HEK293 (cell line): ENCODE measurements at regions not wholly inside any gene's neighbourhood (a gene's known extent, or its start where the extent isn't known, plus 50 kb on each side); places are given as distances from the start of the nearest gene placed in this dataset.

ENCODE experiments used
- SETDB1 ChIP-seq: IDR thresholded peaks from one replicate; pipeline ENCODE4 v1.6.1; 2017; ENCODE audit warnings: mild to moderate bottlenecking, low read length, moderate library complexity, mixed read lengths; ENCODE audit not compliant: insufficient read length
- TCF7L2 ChIP-seq: IDR thresholded peaks from 2 replicates; pipeline ENCODE4 v1.6.1; 2011; ENCODE audit warnings: low read depth, mild to moderate bottlenecking, inconsistent platforms, low read length, moderate library complexity, borderline replicate concordance
- ZNF138 ChIP-seq: fragments of 450-650 bp; formaldehyde crosslinking; IDR thresholded peaks from 2 replicates; pipeline ENCODE4 v1.5.1; 2016; ENCODE audit warnings: missing biosample characterization, missing genetic modification characterization, borderline replicate concordance
- ZNF274 ChIP-seq, 2 experiments: fragments of 200-500 bp in 1 of 2; fragments of 450-650 bp in 1 of 2; sonication (Bioruptor generic) in 1 of 2; formaldehyde crosslinking in 1 of 2; IDR thresholded peaks; 2 replicates each; pipeline versions ENCODE4 v1.5.1 to v1.6.1; 2014 to 2016; ENCODE audit warnings: borderline replicate concordance in 1 of 2, inconsistent platforms in 1 of 2, low read length in 1 of 2, missing biosample characterization in 1 of 2, missing genetic modification characterization in 1 of 2
- ZNF350 ChIP-seq: fragments of 450-650 bp; formaldehyde crosslinking; IDR thresholded peaks from 2 replicates; pipeline ENCODE4 v1.5.0; 2017; ENCODE audit warnings: missing biosample characterization, mild to moderate bottlenecking, missing genetic modification characterization
- ZNF792 ChIP-seq: fragments of 450-650 bp; formaldehyde crosslinking; IDR thresholded peaks from 2 replicates; pipeline ENCODE4 v1.5.1; 2016; ENCODE audit warnings: missing biosample characterization, missing genetic modification characterization
- TF ChIP-seq, protein P1 (sequence below): fragments of 450-650 bp; formaldehyde crosslinking; IDR thresholded peaks from 2 replicates; pipeline ENCODE4 v1.5.1; 2016; ENCODE audit warnings: missing biosample characterization, missing genetic modification characterization

DNA sequence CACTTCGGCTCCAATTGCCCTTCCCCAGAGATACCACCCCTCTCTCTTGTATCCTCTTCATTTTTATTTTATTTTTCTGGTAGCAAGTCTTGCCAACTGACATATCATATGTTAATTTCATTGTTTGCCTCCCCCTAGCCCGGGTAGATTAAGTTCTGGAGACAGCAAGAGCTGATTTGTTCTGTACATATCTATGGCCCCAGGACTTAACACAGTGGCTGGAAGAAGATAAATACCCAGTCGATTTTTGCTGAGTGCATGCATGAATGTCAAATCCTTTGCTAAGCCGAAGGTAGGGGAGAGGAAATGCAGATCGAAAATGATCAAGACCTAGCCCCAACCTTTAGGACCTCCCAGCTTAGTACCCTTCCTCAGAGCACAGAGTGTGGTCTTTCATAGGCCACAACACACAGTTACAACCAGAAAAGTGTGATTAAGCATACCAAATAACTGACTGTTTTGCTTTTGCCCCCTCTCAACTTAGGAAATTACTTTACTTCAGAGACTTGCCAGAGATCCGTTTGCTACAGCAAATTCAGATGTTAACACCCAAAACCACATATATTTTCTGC, 58.7 kb upstream of the KLF3 start:
- TF ChIP-seq ZNF274 (IDR thresholded peaks at IDR 0.05; ENCODE audit: low read length) (no peak), ZNF274 (tag by site-specific recombination; IDR thresholded peaks at IDR 0.05; ENCODE audit: borderline replicate concordance) (no peak), TCF7L2 (no peak), ZNF350 (no peak), SETDB1 (no peak), ZNF792 (tag by site-specific recombination) (no peak), ZNF138 (tag by site-specific recombination) (no peak)
- TF ChIP-seq, protein P1, sequence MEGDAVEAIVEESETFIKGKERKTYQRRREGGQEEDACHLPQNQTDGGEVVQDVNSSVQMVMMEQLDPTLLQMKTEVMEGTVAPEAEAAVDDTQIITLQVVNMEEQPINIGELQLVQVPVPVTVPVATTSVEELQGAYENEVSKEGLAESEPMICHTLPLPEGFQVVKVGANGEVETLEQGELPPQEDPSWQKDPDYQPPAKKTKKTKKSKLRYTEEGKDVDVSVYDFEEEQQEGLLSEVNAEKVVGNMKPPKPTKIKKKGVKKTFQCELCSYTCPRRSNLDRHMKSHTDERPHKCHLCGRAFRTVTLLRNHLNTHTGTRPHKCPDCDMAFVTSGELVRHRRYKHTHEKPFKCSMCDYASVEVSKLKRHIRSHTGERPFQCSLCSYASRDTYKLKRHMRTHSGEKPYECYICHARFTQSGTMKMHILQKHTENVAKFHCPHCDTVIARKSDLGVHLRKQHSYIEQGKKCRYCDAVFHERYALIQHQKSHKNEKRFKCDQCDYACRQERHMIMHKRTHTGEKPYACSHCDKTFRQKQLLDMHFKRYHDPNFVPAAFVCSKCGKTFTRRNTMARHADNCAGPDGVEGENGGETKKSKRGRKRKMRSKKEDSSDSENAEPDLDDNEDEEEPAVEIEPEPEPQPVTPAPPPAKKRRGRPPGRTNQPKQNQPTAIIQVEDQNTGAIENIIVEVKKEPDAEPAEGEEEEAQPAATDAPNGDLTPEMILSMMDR (tag by site-specific recombination), result no peak
